Thyroid gland (tissue), 4 donors: ENCODE measurements at regions not wholly inside any gene's neighbourhood (a gene's known extent, or its start where the extent isn't known, plus 50 kb on each side); places are given as distances from the start of the nearest gene placed in this dataset.

Experiments used
- CTCF ChIP-seq, 6 experiments: fragments of 200-600 bp in 3 of 6; fragments of 450-650 bp in 3 of 6; sonication (generic) in 3 of 6; IDR thresholded peaks; one replicate each; pipeline ENCODE4 v1.5.1; 2016 to 2019; ENCODE audit warnings: antibody characterized with exemption in 6 of 6, mild to moderate bottlenecking in 2 of 6, inconsistent platforms in 1 of 6, moderate library complexity in 1 of 6
- POLR2A ChIP-seq, 2 donors: fragments of 450-650 bp; IDR thresholded peaks; one replicate each; pipeline ENCODE4 v1.6.1; 2017; ENCODE audit warnings: antibody characterized with exemption in 2 of 2, mild to moderate bottlenecking in 2 of 2, moderate library complexity in 1 of 2

- TF ChIP-seq CTCF (IDR thresholded peaks at IDR 0.05): no peak
- no peak for TF ChIP-seq POLR2A (IDR thresholded peaks at IDR 0.05)
Measured at GRCh38 chr1:209076688-209077087, 506.8 kb upstream of the CAMK1G start.
